Body of pancreas (tissue), 4 donors: ENCODE measurements at regions not wholly inside any gene's neighbourhood (a gene's known extent, or its start where the extent isn't known, plus 50 kb on each side); places are given as distances from the start of the nearest gene placed in this dataset.

ENCODE experiments used
- CTCF ChIP-seq, 7 experiments: fragments of 450-650 bp in 4 of 7; fragments of 200-600 bp in 3 of 7; sonication (generic) in 3 of 7; IDR thresholded peaks; one replicate each; pipeline ENCODE4 v1.5.1; 2016 to 2019; ENCODE audit warnings: antibody characterized with exemption in 7 of 7
- POLR2A ChIP-seq, 3 donors: fragments of 450-650 bp; IDR thresholded peaks; one replicate each; pipeline ENCODE4 v1.6.1; 2016; ENCODE audit warnings: antibody characterized with exemption in 3 of 3, mild to moderate bottlenecking in 2 of 3

GRCh38 chr17:63154586-63155244 is 188.7 kb downstream of the TANC2 start:
- no peak for TF ChIP-seq POLR2A (IDR thresholded peaks at IDR 0.05)
- no peak for TF ChIP-seq CTCF (IDR thresholded peaks at IDR 0.05)
